A549 (cell line): ENCODE measurements at regions not wholly inside any gene's neighbourhood (a gene's known extent, or its start where the extent isn't known, plus 50 kb on each side); places are given as distances from the start of the nearest gene placed in this dataset.

Experiments
- HOXA7 ChIP-seq: fragments of 250-450 bp; sonication (Bioruptor Pico); IDR thresholded peaks from 2 replicates; pipeline ENCODE4 v1.5.0; 2020; ENCODE audit warnings: mild to moderate bottlenecking, moderate library complexity
- TF ChIP-seq, protein P1 (sequence below): fragments of 200-600 bp; sonication (generic); IDR thresholded peaks from 2 replicates; pipeline ENCODE4 v1.6.1; 2016; ENCODE audit warnings: antibody characterized with exemption, mild to moderate bottlenecking, moderate library complexity

DNA sequence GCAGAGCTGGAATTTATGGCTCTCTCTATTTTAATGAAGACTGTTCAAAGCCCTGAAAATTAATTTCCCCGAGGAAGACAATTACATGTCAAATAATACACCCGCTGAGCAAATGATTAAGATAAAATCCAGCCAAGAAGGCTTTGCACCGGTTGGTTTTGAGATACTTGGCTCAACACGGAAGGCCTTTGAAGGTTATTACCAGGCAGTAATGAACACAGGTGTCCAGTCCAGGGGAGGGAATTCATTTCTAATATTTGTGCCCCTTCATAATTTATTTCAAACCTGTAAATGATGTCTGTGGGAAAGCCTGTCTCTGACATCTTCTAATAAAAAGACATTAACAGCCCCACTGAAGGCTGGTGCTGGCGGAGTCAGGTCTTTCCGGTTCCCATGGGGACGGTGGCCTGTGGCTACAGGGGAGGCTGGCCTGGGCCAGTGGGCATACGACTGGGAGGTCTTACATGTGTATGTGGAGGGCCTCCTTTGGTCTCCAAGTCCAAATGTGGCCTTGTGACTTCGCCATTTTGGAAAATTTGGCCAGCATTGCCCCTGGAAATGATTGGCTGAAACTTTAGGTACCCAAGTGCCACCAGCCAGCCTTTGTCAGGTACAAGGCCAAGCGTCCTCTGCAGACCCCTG lies 49.9 kb upstream of the IQSEC1 start (continued):
- TF ChIP-seq, protein P1, sequence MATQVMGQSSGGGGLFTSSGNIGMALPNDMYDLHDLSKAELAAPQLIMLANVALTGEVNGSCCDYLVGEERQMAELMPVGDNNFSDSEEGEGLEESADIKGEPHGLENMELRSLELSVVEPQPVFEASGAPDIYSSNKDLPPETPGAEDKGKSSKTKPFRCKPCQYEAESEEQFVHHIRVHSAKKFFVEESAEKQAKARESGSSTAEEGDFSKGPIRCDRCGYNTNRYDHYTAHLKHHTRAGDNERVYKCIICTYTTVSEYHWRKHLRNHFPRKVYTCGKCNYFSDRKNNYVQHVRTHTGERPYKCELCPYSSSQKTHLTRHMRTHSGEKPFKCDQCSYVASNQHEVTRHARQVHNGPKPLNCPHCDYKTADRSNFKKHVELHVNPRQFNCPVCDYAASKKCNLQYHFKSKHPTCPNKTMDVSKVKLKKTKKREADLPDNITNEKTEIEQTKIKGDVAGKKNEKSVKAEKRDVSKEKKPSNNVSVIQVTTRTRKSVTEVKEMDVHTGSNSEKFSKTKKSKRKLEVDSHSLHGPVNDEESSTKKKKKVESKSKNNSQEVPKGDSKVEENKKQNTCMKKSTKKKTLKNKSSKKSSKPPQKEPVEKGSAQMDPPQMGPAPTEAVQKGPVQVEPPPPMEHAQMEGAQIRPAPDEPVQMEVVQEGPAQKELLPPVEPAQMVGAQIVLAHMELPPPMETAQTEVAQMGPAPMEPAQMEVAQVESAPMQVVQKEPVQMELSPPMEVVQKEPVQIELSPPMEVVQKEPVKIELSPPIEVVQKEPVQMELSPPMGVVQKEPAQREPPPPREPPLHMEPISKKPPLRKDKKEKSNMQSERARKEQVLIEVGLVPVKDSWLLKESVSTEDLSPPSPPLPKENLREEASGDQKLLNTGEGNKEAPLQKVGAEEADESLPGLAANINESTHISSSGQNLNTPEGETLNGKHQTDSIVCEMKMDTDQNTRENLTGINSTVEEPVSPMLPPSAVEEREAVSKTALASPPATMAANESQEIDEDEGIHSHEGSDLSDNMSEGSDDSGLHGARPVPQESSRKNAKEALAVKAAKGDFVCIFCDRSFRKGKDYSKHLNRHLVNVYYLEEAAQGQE, result no peak
- no peak for TF ChIP-seq HOXA7
